Myocyte (in vitro differentiated cells): ENCODE measurements at regions not wholly inside any gene's neighbourhood (a gene's known extent, or its start where the extent isn't known, plus 50 kb on each side); places are given as distances from the start of the nearest gene placed in this dataset.

ENCODE experiments used
- DNase-seq: peaks from one replicate; pipeline ENCODE4 v3.0.0-alpha.2; 2012; ENCODE audit warnings: low read depth

DNA sequence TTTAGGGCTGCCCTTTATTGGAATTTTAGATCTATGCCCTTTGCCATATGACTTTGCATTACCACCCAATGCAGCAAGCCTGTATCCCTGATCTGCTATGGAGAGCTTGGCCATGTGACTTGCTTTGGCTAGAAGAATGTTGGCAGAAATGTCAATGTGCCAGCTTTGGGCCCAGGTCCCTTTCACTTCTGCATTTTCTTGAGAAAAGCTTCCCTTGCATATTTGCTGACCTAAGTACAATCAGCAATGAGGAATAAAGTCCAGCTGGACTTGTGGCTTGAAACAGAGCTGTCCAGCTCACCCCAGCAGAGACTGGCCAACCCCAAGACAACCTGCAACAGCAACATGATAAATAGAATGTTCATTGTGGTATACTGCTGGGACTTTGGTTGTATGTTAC, 135.9 kb downstream of the PAH start:
- no peak for DNase-seq

GRCh38 chr12:102776041-102776440, 141.0 kb downstream of the PAH start:
- no peak for DNase-seq

- DNase-seq, result peak; percentile 84
Measured at GRCh38 chr12:102769323-102769916, 147.6 kb downstream of the PAH start.

GRCh38 chr12:102766961-102767360, 150.1 kb downstream of the PAH start:
- DNase-seq, result no peak

DNA sequence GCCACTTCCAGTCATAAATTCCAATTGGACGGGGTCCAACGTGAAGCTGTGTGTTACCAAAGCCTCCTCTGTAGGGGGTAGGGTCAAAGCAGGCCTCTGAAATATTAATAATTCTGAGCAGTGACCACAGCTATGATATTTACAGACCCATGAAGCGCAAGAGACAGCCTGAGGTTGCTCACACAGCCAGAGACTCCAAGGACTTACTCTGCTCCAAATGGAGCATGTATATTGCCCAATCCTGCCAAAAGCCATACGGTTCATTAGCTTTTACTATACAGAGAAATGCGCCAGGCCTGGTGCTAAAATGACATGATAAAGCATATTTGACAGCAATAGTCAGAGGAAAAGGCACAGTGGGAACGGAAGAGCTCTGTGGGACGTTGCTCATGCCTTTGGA, 151.3 kb downstream of the PAH start:
- DNase-seq, result no peak

- DNase-seq, result no peak
Measured at GRCh38 chr12:102763471-102763870, 153.6 kb downstream of the PAH start.

DNA sequence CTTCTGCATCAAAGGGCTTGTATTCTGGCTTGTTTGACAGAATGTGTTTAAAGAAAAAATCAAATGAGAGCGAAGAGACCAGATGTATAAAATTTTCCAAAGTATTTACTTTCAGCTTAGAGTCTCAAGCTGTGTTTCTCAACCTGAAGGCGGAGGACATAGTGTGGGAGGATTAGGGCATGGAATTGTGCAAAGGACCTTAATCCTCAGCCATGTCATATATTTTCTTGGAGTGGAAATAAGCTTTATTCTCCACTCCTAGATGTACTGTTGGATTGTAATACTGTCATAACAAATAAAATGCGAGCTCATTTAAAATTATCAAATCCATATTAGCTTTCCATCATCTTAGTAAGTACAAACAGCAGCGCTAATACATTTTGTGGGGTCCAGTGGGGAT, 154.0 kb downstream of the PAH start:
- no peak for DNase-seq

DNA sequence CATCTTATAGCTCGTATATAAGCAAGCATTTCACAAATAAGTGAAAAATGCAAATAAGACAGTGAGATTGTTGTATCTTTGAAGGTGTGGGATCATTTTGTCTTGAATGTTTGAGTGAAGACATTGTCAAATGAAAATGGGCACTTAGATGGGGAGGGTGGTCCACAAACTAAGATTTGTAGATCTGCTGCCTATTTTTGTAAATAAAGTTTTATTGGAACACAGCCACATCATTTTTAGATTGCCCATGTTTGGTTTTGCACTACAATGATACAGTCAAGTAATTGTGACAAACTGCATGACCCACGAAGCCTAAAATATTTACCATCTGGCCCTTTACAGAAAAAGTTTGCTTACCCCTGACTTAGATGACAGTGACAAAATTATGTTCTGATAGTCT, 156.7 kb downstream of the PAH start:
- no peak for DNase-seq

DNA sequence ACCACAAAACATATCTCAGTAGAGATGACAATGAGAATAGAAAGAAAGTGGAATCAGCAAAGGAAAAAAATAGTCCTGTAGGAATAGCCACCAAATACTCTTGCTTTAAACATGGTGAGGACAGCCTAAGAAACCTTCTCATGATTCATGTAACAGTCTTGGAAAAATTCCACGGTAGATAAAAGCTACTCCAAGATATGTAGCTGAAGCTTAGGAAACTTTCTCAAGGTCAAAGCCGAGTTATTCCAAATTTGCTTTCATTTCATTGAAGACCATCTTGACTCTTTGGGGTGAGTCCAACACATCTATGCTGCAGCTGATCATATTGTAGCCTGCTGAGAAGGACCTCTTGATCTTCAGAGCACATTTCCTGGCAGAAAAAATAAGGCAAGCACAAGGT, 157.6 kb downstream of the PAH start:
- no peak for DNase-seq

DNA sequence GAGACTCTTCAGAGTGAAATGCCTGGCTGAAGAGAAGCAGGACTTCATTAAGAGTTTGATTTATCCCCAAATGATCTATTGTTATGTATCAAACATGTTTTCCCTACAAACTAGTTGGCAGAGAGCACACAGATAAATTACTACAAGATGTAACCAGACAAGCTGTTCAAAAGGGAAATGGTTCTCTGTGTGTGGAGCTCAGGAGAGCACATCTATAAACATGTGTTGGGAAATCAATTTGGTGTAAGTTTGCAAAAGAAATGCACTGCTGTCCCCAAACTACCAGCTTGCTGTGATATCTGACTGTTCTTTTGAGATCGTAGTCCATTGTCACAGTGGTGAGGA, 159.2 kb downstream of the PAH start:
- no peak for DNase-seq

DNA sequence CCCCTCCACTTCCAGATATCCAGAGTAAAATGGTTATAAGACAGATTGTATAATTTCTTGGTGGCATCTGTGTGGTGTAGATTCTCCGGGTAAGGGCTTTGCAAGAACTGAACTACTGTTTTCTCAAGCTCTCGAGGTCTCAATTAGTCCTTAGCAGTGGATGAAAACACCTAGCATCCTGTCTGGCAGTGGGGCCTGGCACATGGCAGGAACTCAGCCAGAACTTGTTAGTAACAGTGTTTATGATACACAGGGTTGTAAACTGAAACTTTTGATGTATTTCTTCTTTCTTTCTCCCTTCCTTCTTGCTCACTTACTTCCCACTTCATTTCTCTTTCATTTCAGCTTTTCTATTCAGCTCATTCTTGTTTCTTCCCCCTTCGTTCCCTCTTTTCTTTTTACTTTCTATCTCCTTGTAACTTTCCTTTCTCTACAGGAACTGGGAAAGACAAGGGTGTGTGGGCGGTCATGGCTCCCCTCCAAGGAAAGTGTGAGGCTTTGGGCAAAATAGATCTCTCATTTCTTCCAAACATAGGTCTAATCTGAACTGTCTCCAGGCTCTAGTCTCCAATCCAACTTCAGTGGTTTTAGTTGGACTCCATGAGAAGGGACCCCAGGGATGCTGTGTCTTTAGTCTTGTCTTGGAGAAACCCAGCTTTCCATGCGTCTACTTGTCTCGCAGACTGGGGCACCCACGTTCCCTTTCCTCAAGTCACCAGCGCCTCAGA, 159.7 kb downstream of the PAH start:
- DNase-seq, result no peak

GRCh38 chr12:102756530-102756929, 160.5 kb downstream of the PAH start:
- DNase-seq, result no peak

GRCh38 chr12:102755266-102755665, 161.8 kb downstream of the PAH start:
- DNase-seq, result no peak

GRCh38 chr12:102753802-102754201, 163.2 kb downstream of the PAH start:
- no peak for DNase-seq

GRCh38 chr12:102748704-102749103, 168.3 kb downstream of the PAH start:
- DNase-seq, result no peak

DNA sequence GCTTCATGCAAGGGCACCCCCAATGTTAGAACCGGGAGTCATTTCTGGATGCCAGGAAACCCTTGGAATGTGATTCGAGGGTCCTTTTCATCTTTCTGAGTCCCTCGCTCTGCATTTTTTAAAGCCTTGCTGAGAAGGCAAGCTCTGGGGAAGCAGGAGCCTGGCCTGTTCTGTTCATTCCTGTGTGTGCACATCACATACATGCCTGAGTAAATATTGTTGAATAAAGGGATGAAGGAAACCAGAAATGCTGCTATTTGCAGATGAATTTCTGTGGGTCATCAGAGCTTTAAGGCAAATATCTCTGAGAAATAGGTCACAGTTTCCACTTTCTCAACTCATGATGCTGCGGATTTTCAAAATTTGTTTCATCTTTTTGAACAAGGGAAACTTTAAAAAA, 170.1 kb downstream of the PAH start:
- no peak for DNase-seq

DNA sequence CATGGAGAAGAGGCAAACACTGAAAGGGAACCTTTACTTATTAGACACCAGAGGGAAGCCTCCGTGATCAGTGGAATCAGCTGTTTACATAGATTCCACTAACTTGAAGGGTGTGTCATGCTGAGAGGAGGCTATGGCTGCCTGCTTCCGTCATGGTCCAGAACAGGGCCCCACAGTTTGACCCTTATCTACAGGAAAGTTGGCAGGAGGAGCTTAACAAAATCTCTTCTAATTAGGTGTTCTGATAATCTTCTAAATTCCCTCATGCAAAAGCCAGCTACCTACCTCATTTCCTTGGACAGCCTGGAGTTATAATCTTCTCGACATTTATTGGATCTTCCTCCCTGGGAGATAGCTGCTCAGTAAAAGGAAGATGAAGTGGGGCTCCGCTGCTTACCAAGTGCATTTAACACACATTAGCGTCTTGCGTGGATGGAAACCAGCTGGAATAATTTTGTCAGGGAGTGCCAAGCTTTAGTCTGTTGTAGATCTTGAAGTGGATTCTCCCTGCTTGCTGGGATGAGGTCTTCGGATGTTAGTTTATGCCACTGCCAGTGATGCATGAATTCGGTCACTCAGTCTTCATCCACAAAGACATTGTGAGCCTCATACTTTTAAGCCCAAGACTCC, 171.0 kb downstream of the PAH start:
- no peak for DNase-seq

- DNase-seq, result no peak
Measured at GRCh38 chr12:102741196-102741595, 175.8 kb downstream of the PAH start.

GRCh38 chr12:102740141-102740955, 176.7 kb downstream of the PAH start:
- peak; percentile 30 for DNase-seq

GRCh38 chr12:102736328-102736727, 180.7 kb downstream of the PAH start:
- no peak for DNase-seq

GRCh38 chr12:102735104-102735503, 181.9 kb downstream of the PAH start:
- no peak for DNase-seq

GRCh38 chr12:102730996-102731395, 186.0 kb downstream of the PAH start:
- no peak for DNase-seq
